GM18511 (cell line): ENCODE measurements at regions not wholly inside any gene's neighbourhood (a gene's known extent, or its start where the extent isn't known, plus 50 kb on each side); places are given as distances from the start of the nearest gene placed in this dataset.

Source experiments
- ATAC-seq: cut with Tn5 transposase; IDR thresholded peaks from one replicate; pipeline ENCODE4 v1.9.1; 2021; ENCODE audit warnings: mild to moderate bottlenecking, moderate library complexity; ENCODE audit not compliant: unreplicated experiment

DNA sequence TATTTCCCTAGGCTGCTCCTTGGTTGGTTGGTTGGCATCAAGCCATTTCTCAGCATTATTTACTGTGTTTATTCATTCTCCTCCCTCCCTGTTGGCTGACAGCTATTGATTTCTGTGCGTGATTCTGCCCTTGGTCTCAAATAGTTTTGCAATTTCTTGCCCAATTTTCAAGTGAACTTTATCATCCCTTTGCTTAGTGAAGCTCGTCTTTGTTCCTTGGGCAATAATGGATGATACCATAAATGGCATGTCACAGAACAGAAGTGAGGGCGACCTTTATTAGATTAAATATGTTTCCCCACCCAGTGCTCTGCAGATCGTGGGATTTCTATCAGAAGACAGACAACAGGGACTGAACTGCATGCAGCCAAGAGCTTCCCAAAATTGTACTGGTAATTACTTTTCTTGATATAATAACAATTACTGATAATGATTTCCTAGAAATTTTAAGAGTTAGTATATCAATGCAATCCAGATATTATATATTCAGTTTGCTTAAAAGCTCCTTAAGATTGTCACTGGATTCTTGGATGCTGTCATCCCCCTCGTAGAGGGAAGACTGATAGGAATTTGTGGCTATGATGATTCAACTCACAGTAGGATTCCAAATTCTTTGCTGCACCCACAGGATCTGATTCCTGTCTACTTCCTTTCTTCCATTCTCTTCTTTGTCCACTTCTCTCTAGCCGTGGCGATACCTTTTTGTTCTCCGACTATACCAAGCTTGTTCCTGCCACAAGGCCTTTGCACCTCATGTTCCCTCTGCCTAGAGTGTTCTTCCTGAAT lies 122.1 kb upstream of the KAZN start:
- no peak for ATAC-seq

DNA sequence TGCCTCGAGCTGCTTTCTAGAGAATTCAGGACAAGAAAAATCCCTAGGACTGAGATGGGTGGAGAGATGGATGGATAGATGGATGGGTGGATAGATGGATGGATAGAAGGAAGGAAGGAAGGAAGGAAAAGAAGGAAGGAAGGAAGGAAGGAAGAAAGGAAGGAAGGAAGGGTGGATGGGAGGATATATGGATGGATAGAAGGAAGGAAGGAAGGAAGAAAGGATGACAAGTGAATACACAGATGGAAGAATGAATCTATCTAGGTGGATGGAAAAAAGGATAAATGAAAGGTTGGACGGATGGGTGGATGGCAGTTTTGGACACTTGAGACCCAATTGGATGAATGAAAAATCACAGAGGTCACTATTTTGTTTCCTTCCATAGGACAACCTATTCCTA lies 120.4 kb upstream of the KAZN start:
- ATAC-seq = no peak

DNA sequence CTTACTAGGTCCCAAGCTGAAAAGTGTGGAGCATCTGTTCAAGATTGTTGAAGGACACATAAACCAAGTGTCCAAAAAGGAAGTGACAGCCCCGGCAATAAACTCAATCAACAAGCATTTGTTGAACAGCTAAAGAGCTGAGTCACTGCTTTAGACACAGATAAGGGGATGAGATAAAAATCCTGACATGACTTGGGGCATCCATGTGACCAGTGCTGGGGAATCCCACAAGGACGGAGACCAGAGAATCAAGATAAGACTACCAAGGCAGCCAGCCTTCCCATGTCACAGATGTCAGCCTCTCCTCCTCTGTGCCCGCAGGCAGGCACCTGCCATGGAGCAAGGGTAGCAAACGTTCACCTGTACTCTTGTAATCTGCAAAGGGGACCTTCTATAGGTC lies 118.6 kb upstream of the KAZN start:
- no peak for ATAC-seq

DNA sequence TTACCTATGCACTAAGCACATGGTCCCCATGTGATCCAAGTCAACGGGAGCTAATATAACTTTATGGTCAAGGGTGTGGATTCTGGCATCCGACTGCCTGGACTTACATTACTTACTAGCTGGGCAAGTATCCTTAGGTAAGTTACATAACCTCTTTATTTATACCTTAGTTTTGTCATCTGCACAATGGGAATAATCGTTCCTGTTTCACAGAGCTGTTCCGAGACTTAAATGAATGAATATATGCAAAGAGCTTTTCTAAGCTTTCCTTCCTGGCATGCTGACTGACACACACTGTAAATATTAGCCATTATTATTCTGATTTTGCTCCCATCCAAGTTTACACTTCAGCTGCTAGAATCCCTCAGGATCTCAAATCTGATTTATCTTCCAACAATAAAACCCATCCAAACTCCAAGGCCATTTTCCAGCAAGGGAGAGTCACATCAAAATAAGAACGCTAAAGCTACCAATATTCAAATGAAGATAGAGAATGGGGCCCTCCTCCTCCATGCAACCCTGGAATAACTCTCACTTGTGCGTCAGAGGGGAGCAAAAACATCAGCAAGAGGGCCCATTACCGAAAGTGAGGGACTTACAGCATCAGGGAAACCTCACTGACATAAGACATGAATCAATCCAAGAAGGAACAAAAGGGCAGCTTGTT lies 115.6 kb upstream of the KAZN start:
- no peak for ATAC-seq

DNA sequence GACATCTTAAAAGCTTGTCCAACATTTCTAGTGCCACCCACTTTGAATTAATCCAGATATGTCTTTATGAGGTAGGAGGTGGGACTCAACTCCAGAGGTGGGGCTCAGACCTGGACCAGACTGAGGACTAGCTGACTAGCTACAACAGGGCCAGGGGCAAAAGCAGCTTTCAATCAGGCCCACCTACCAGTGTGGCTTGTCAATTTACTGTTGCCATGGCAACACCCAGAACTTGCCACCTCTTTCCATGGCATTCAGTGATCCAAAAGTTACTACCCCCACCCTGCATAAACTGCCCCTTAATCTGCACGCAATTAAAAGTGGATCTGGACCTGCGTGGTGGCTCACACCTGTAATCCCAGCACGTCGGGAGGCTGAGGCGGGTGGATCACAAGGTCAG lies 113.2 kb upstream of the KAZN start:
- ATAC-seq = no peak

DNA sequence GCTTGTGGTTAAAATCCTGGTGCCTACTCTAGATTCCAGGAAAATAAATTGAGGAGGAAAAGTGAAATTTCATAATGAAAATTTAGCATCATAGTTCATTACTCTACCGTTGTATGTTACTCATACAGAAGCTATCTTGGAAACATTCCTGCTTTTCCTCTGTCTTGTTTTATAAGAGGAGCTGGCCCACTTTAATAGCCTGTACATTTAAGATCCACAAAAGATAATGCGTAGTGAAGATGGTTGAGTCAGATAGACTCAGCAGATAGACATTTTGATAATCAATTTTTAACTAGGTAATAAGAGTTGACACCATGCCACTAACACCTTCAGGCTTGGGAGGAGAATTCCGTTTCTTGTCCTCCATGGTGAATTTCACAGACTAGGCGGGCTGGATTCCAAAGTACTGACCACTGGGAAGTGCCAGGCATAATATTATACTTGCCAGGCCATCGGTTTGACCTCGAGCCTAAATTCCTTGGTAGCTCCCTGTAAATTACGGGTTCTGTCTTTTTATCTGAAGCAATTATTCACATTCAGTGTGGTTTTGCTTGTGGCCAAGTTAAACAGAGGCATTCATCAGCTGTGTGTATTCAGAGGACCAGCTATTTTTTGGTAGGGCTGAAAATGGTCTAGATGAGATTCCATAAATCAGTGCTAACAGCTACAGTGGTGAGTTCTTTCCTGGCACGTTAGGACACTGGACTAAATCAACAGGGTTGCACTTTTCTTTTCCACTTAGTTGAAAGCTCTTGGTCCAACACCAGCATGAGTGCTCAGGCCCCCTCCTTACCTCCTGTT lies 111.9 kb upstream of the KAZN start:
- ATAC-seq = no peak

DNA sequence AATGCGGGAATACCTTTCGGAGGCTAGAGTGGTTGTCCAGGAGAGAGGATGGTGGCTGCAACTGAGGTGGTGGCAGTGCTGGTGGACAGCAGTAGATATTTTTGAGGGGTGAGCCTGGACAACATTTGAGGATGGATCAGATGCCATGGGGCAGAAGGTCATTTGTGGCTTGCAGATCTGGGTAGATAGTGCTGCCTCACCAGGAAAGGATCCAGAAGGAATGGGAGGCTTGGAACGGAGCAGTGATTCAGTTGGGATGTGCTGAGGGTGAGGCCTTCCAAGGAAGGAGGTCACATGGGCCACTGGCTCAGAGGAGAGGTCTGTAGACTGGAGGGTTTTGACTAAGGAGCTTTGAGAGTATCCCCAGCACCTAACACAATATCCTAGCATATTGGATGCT lies 110.8 kb upstream of the KAZN start:
- ATAC-seq = no peak

DNA sequence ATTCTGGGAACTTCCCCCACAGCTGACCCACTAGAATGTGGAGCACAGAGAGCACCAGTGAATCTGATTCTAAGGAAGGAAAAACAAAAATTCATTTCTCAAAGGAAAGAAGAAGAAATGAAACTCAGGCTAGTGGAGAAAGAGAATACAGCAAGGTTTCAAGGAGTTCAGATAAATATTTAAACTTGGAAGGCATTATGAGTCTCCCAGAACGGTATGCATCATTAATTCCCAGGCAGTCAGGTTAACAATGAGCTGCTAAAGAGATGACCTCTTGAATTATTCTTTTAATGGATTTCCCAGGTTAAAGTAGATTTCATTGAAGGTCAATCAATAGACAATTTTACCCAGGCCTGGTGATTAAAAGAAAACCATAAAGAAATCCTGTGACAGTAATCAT lies 103.6 kb upstream of the KAZN start:
- ATAC-seq = no peak

DNA sequence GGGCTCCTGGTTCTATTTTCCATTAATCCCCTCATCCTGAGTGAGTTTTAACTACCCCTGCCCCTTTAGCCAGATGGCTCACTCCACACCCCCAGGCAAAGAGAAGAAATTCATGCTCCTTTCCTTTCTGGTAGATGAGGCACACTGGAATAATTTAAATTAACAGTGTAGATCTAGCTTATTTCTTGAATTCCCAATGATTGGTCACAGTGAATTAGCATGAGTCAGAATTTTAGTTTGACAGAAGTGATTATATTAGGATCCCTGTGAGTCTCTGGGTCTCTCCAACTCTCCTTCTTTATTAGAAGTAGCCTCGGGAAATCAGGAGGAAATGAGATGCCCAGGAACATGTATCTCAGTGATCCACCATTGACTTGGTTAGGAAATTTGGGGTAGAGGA lies 103.1 kb upstream of the KAZN start:
- no peak for ATAC-seq

DNA sequence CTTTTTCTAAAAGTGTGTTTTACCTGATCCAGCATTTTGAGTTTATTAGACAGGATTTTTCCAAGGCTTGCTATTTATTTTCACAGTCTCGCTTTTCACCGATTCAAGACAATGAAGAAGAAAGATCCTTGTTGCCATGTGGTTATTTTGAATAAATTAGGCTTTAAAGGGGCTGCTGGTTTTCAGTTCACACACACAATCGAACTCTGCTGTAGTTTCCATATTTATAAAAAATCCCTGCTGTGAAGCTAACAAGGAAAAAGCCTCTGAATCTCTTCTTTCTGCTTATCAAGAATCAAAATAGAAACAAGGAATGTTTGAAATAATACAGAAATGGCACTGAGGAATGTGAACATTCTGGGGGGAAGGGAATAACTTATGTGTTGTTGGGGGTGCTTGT lies 102.5 kb upstream of the KAZN start:
- ATAC-seq = no peak

DNA sequence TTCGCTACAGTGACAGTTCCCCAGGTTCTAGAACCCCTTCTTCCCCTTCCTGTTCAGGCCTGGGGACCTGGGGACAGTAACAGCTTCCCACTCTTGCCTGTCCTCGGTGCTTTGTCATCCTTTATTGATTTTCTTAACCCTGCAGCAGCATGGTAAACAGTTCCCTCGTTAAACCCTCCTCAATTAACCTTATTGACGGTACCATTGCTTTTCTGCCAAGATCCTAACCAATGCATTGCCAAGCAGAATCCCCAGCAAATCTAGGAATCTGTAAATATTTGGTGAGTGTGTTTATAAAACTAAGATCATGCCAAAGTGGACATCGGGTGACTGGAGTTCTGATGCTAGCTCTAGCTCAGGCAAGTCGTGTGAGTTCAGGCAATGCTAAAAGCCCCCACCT lies 99.6 kb upstream of the KAZN start:
- no peak for ATAC-seq

DNA sequence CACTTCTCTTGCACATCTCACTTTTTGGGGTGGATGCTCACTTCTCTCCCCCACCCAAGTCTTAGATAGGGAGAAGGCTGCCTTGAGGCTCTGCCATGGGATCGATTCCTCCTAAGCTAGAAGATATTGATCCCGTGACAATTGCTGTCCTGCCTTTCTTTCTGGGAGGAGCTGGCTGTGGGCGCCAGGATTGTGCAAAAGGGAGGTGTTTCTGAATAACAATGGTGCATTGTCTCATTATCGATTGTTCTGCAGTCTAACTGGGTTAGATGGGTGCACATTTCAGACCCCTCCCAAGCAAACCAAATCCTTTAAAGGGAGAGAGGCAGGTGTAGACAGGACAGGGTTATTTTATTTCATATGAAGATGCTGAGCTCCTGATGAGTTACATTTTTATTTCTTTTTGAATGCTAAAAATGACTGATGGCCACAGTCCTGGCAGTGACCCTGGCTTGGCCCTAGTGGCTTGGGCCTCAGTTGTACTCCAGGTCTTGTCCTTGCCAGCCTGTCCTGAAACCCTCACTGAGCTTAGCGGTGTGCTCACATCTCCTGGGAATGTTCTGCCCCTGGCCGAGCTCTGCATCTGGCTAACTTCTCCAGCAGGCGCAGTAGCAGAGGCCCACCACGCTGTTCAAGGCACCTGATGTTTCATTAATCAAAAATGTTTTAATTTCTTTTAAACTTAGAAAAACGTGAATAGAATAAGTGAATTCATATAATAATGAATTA lies 99.0 kb upstream of the KAZN start:
- no peak for ATAC-seq

DNA sequence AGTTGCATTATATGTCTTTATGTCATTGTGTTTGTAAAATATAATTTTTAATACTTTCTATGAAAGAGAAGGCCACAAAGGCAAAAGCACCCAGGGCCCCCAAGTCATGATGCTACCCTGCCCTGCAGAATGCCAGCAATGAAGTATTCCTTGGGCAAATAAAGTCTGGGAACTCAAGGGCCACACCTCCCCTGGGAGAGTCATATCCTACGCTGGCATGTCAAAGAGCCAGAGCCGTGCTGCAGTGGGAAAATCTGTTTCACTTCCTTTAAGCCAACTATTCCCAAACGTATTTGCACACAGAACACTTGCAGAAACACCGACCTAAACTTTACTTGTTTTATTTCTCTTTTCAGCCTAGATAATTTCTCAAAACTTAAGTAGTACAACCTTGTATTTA lies 98.4 kb upstream of the KAZN start:
- ATAC-seq = no peak

DNA sequence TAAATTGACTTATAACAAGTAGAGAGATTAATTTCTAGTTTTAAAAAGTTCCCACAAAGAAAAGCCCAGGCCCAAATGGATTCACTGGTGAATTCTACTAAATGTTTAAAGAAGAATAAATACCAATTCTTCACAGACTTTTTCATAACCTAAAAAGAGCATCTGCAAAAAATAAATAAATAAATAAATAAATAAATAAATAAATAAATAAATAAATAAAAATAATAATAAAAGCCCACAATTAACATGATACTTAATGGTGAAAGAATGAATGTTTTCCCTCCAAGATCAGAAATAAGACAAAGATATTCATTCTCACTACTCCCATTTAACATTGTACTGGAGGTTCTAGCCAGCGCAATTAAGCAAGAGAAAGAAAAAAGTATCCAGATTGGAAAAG lies 97.6 kb upstream of the KAZN start:
- no peak for ATAC-seq

DNA sequence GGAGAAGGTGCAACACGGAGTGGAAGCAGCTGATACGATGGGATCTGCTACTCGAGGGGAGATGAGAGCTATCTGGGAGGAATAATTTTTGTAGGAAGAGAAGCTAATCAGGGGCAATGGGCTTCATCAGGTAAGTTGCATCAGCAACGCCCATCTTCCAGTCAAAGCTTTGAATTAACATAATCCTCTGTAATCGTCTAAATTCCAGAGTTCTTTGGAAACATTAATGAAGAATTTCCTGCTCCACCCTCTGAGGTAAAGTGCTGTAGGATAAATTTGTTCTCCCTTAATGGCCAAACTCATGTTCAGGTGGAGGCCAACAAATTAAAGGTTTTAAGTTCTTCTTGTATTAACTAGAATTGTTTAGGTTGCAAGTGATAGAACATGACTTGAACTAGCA lies 94.0 kb upstream of the KAZN start:
- no peak for ATAC-seq

DNA sequence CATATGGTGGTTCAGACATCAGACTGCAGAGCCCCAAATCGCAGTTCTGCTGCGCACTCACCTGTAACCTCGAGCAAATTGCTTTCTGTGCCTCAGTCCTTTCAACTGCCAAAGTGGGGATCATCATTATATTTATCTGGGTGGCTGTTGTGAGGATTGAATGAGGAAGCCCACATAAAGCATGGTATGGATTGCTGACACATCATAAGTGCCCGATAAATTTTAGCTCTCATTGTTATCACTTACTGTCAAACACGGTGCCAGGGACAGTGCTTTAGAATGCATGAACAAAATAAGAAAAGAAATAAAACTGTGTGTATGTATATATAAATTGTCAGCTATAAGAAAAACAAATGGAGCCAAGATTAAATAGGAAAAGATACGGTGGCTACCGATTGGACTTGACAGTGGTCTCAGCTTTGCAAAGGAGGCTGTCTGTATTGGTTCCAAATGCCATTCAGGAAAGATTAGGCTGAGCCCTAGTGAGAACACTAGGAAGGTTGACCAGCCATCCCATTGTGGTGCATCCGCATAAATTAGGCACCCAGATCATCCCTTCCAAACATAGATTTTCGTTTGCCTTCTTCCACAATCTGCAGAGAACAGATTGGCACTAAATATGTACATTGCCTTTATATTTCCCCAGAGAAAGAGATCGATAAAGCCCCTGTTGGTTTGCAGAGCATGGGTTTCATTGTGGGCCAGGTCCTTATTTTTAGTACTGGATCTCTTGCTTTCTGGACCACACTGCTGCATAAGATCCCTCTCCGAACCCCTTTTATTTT lies 91.8 kb upstream of the KAZN start:
- no peak for ATAC-seq

DNA sequence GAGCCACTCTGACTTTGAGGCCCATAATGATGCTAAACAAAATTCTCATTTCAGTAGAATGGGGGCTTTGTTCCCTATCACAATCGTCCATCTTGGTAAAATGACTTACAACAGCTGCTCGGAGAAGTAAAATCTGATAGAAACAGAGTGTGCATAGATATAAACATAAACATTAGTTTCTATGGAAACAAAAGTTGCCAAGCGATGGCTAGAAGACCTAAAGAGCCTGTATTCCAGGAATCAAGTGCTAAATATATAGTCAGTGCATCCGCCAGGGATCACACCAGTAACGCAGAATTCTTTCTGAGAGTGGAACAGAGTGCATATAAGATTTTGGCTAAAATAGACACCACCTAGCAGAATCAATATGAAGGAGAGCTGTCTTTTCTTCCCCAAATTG lies 91.2 kb upstream of the KAZN start:
- ATAC-seq = no peak

DNA sequence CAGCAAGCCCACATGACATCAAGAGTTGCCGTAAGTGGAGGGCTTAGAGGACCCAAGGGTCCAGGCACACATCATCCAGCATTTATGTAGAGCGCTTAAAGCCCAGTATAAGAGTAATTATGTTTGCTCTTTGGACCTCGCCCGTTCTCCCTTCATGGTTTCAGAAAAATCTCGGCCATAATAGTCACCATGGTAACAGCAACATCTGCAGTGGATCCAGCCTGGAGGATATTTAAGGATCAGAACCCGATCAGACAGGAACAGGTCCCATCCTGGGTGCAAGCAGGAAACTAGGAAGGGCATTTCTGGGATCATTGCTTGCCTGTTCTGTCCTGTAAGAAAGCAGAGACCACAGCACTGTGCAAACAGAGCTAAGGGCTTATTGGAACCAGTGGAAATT lies 89.9 kb upstream of the KAZN start:
- no peak for ATAC-seq

DNA sequence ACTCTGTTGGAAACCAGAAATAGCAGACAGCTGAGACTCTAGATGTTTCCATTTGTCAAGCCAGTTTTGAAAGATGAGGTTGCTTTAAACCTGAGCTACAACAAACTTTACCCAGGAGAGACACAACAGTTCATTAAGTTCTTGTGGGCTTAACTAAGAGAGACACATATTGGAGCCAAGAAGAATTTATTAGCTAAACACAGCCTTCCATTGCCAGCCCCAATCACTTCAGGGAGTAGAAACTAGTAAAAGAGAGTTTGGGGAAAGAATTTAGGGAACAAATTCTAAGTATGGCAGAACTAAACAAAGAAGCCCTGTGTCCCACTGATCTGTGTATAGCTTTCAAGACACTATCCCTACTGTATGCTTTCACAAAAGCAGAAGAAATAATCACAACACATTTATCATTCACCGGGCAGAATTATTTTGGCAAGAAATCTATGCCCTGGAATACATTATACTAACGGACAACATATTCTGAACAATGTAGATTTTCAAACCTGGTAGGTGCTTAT lies 87.3 kb upstream of the KAZN start:
- no peak for ATAC-seq

DNA sequence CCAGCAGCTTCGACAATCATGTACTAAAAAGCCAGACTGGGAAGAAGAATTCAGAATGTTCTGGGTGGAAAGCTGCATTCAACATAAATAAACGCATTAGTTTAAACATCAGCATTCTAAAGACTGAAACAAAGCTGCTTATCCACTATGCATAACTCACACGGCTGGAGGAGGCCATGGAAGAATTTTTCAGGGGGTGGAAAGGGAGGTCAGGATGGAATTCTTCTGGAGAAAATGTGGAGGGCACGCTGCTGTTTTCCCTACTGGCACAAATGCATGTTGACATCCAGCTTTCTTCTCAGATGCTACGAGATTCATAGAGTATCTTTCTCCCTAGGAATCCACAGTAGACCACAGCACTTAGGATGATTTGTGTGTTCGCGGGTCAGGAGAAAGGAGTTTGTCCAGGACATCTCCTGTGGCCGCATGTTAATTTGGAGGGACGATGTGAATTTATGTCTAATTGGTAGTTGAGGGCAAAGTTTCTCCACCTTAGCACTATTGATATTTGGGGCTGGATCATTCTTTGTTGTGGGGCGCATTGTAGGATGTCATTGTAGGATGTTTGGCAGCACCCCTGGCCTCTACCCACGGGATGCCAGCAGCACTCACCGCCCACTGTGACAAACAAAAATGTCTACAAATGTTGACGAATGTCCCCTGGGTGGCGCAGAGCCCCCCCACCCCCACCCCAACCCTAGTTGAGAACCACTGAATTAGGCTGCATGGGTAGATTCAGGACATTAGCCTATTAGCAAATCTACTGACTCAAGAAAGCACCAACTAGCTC lies 86.5 kb upstream of the KAZN start:
- ATAC-seq = no peak
